HUES6 (cell line): ENCODE measurements at regions not wholly inside any gene's neighbourhood (a gene's known extent, or its start where the extent isn't known, plus 50 kb on each side); places are given as distances from the start of the nearest gene placed in this dataset.

Experiments used
- H3K27ac ChIP-seq: 2 replicates; pipeline ENCODE4 v1.7.0; 2013; ENCODE audit warnings: low read depth, mild to moderate bottlenecking, low read length, inconsistent platforms
- H3K27me3 ChIP-seq: 2 replicates; pipeline ENCODE4 v1.6.1; 2013; ENCODE audit warnings: low read length; ENCODE audit not compliant: control insufficient read depth, insufficient read depth
- H3K36me3 ChIP-seq: 2 replicates; pipeline ENCODE4 v1.6.1; 2013; ENCODE audit warnings: low read length; ENCODE audit not compliant: control insufficient read depth, insufficient read depth
- H3K4me1 ChIP-seq: 2 replicates; pipeline ENCODE4 v1.6.1; 2013; ENCODE audit warnings: low read length; ENCODE audit not compliant: control insufficient read depth, insufficient read depth
- H3K4me3 ChIP-seq: 2 replicates; pipeline ENCODE4 v1.5.1; 2013; ENCODE audit warnings: low read depth, low read length
- H3K9ac ChIP-seq: one replicate; pipeline ENCODE4 v1.6.1; 2013; ENCODE audit warnings: mild to moderate bottlenecking, low read length
- H3K9me3 ChIP-seq: 2 replicates; pipeline ENCODE4 v1.6.1; 2013; ENCODE audit warnings: low read depth, low read length; ENCODE audit not compliant: control insufficient read depth, insufficient read depth

DNA sequence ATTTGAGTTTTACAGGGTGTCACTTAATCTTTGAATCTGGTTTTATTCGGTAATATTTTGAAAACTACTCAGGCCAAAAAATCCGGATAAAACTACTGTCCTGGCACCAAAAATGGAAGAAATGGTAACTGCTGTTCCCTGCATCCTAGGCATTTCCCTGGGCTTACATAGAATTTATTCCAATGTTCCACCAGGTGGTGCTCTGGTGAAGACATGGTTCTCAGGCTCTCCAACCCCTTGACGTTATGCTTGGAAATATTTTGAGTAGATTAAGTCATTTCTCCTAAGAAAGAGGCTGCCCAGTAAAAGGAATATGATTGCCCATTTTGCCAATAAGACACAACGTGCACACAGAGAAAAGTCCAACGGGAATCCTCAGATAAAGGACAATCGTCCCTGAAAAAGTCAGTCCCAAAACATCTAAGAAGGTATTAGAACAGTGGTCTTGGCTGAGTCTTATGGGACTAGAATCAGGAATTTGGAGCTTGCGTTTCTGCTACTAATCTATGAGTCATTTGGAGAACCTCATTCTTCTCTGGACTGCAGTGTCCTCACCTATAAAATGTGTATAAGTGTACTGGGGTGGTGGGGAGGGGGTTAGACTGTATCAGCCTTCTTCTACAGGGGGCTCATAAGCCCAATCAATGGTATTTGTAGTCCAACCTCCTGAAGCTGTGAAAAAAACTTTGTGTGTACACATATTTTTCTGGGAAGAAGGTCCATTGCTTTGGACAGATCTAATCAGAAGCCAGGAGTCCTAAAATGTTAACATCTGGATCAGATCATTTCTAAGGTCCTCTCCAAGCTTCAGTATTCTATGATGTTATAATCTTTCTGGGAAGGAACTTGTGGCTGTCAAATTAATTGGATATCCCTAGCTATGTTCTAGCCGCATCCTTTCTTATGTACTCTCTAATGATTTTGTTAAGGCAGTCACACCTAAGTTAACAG lies 131.0 kb upstream of the BMP2 start:
- Histone ChIP-seq H3K27ac (no peak overlapping the region), H3K9ac (no peak overlapping the region)

GRCh38 chr20:6635034-6635736 lies 132.3 kb upstream of the BMP2 start:
- no peak overlapping the region for H3K4me3 ChIP-seq
- no peaks in the 10 kb centered on the region for H3K36me3 ChIP-seq
- no peaks in the 10 kb centered on the region for H3K27me3 ChIP-seq
- peaks cover 8% of the 10 kb centered on the region; the same call in 1 of the 2 replicates for H3K9me3 ChIP-seq
- no peak overlapping the region for H3K27ac ChIP-seq
- peaks cover 15% of the 10 kb centered on the region for H3K4me1 ChIP-seq
- no peak overlapping the region for H3K9ac ChIP-seq

More for the DNA sequence above, 131.0 kb upstream of the BMP2 start:
- H3K9me3 ChIP-seq = peaks cover 8% of the 10 kb centered on the region; the same call in 1 of the 2 replicates
- peaks cover 15% of the 10 kb centered on the region for H3K4me1 ChIP-seq
- no peaks in the 10 kb centered on the region for H3K27me3 ChIP-seq
- no peaks in the 10 kb centered on the region for H3K36me3 ChIP-seq
- no peak overlapping the region for H3K4me3 ChIP-seq

- H3K9ac ChIP-seq = no peak overlapping the region
- H3K4me3 ChIP-seq = no peak overlapping the region
- H3K36me3 ChIP-seq = no peaks in the 10 kb centered on the region
- H3K27ac ChIP-seq = no peak overlapping the region; the same call in 1 of the 2 replicates
- no peaks in the 10 kb centered on the region for H3K27me3 ChIP-seq
- H3K9me3 ChIP-seq = no peaks in the 10 kb centered on the region
- peaks cover 9% of the 10 kb centered on the region for H3K4me1 ChIP-seq
These were observed 135.3 kb upstream of the BMP2 start for GRCh38 chr20:6632187-6632586.

GRCh38 chr20:6630514-6630913 lies 137.0 kb upstream of the BMP2 start:
- H3K4me1 ChIP-seq = no peaks in the 10 kb centered on the region
- no peak overlapping the region for H3K9ac ChIP-seq
- H3K9me3 ChIP-seq = peaks cover 2% of the 10 kb centered on the region; the same call in 1 of the 2 replicates
- H3K4me3 ChIP-seq = no peak overlapping the region
- no peak overlapping the region for H3K27ac ChIP-seq
- no peaks in the 10 kb centered on the region for H3K36me3 ChIP-seq
- no peaks in the 10 kb centered on the region for H3K27me3 ChIP-seq

DNA sequence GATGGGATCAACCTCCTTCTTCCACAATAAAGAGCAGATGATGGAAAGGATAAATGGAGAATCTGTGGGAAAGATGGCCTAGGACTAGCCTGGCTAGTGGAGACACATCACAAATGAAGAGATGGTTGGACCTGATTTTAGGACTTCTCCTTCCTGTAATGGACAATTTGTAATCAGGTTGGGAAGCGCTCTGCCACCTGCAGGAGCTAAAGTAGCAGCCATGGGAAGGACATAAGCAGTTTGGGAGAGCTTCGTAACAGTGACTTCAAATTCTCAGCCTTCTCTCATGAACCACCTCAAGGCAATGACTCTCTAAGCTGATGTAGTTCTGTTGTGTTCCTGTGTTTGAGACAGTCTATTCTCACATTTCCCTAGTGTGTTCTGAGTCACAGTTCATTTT lies 137.9 kb upstream of the BMP2 start:
- no peaks in the 10 kb centered on the region for H3K4me1 ChIP-seq
- no peak overlapping the region for H3K4me3 ChIP-seq
- peaks cover 2% of the 10 kb centered on the region; the same call in 1 of the 2 replicates for H3K9me3 ChIP-seq
- no peak overlapping the region for H3K27ac ChIP-seq
- no peaks in the 10 kb centered on the region for H3K36me3 ChIP-seq
- H3K9ac ChIP-seq = no peak overlapping the region
- H3K27me3 ChIP-seq = no peaks in the 10 kb centered on the region

DNA sequence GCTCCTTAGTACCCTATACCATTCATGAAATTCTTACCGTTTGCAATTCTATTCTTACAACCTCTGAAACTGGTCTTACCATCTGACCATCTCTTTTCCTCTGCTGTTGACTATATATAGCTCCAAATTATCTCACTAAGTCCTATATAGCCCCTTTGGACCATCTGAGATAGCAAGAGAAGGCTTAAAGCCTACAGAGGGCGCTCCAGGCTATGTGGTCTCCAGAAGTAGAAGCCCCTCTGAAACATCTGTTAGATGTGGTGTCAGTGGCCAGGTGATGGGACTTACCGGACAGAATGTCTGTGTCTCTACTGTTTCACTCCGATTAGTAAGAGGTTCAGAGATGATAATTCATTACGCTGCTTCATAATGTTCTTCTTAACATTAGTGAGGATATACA lies 140.7 kb upstream of the BMP2 start:
- Histone ChIP-seq H3K9me3 (peaks cover 2% of the 10 kb centered on the region; the same call in 1 of the 2 replicates), H3K4me3 (no peak overlapping the region), H3K9ac (no peak overlapping the region), H3K27ac (no peak overlapping the region), H3K27me3 (no peaks in the 10 kb centered on the region), H3K4me1 (peaks cover 5% of the 10 kb centered on the region; the same call in 1 of the 2 replicates), H3K36me3 (no peaks in the 10 kb centered on the region)

DNA sequence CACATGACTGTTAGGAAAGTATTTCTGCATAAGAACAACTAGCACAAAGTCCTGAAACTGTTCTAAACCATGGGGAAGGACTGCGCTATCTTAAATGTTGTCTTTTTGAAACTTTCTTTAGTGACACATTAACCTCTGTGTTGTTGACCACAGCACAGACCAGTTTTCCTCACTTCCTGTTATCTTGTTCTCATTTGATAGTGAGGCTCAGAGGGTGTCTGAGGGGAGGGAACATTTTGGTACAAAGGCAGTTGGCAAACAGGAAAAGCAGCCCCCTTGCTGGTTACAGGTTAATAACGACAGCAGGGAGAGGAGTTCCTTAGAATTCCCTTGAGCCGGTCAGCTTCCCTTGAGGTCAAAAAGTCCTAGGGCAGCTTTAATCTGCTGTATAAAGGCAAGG lies 143.5 kb upstream of the BMP2 start:
- Histone ChIP-seq H3K4me3 (no peak overlapping the region), H3K27ac (no peak overlapping the region), H3K27me3 (no peaks in the 10 kb centered on the region), H3K4me1 (peaks cover 5% of the 10 kb centered on the region; the same call in 1 of the 2 replicates), H3K9ac (no peak overlapping the region), H3K36me3 (no peaks in the 10 kb centered on the region), H3K9me3 (peaks cover 2% of the 10 kb centered on the region; the same call in 1 of the 2 replicates)

GRCh38 chr20:6622041-6622440 lies 145.4 kb upstream of the BMP2 start:
- Histone ChIP-seq H3K4me1 (peaks cover 5% of the 10 kb centered on the region; the same call in 1 of the 2 replicates), H3K9ac (no peak overlapping the region), H3K9me3 (peaks cover 2% of the 10 kb centered on the region; the same call in 1 of the 2 replicates), H3K27me3 (no peaks in the 10 kb centered on the region), H3K4me3 (no peak overlapping the region), H3K27ac (no peak overlapping the region), H3K36me3 (no peaks in the 10 kb centered on the region)

DNA sequence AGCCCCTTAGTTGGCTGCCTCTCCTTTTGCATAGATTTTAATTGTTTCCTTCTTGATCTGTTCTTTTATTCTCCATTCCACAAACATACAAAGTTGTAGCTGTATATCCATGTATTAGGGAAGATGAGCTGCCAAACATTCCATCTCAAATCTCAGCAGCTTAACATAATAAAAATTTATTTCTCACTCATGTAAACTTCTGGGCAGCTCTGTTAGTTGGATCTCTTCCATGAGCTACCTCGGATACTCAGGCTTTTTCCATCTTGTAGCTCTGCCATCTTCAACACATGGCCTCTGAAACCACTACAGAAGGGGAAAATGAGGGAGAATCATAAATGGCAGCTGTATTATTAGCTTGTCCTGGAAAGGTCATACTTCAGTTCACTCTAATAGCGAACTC lies 149.4 kb upstream of the BMP2 start:
- Histone ChIP-seq H3K9ac (no peak overlapping the region), H3K4me3 (no peak overlapping the region), H3K27ac (no peak overlapping the region), H3K9me3 (no peaks in the 10 kb centered on the region), H3K4me1 (no peaks in the 10 kb centered on the region), H3K36me3 (no peaks in the 10 kb centered on the region), H3K27me3 (no peaks in the 10 kb centered on the region)

DNA sequence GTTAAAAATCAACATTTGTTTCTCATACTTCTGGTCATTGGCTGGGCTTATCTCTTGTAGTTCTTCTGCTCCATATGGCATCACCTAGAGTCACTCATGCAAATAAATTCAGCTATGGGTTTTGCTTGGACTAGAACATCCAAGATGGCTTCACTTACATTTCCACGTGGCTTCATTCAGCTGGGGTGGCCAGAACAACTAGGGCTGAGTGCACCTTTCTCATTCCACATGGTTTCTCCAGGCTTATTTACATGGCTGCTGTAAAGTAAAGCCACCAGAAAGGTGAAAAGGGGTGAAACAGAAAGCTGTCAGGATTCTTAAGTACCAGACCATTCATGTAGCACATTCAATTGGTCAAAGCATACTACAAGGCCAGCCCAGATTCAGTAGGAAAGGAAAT lies 151.1 kb upstream of the BMP2 start:
- H3K9me3 ChIP-seq = no peaks in the 10 kb centered on the region
- no peak overlapping the region for H3K27ac ChIP-seq
- H3K4me1 ChIP-seq = no peaks in the 10 kb centered on the region
- no peak overlapping the region for H3K9ac ChIP-seq
- no peaks in the 10 kb centered on the region for H3K27me3 ChIP-seq
- H3K36me3 ChIP-seq = no peaks in the 10 kb centered on the region
- no peak overlapping the region for H3K4me3 ChIP-seq

- H3K9me3 ChIP-seq = no peaks in the 10 kb centered on the region
- no peak overlapping the region for H3K9ac ChIP-seq
- H3K4me3 ChIP-seq = no peak overlapping the region
- no peaks in the 10 kb centered on the region for H3K36me3 ChIP-seq
- no peak overlapping the region for H3K27ac ChIP-seq
- H3K27me3 ChIP-seq = no peaks in the 10 kb centered on the region
- H3K4me1 ChIP-seq = no peaks in the 10 kb centered on the region
These were observed 152.7 kb upstream of the BMP2 start for GRCh38 chr20:6614836-6615235.
